Spleen (tissue), 7 donors: ENCODE measurements at regions not wholly inside any gene's neighbourhood (a gene's known extent, or its start where the extent isn't known, plus 50 kb on each side); places are given as distances from the start of the nearest gene placed in this dataset.

Experiments used
- CTCF ChIP-seq, 11 experiments: fragments of 200-600 bp in 7 of 11; fragments of 450-650 bp in 4 of 11; sonication (generic) in 4 of 11; IDR thresholded peaks in 8 of 11; conservative IDR thresholded peaks in 3 of 11; 1 replicate in 7 of 11; 2 replicates in 4 of 11; pipeline versions ENCODE4 v1.4.0 to v1.8.0; 2016 to 2021; ENCODE audit warnings: antibody characterized with exemption in 11 of 11, inconsistent platforms in 4 of 11, mild to moderate bottlenecking in 1 of 11
- POLR2A ChIP-seq, 3 donors: fragments of 450-650 bp; IDR thresholded peaks; one replicate each; pipeline ENCODE4 v1.5.1; 2017; ENCODE audit warnings: antibody characterized with exemption in 3 of 3, mild to moderate bottlenecking in 1 of 3
- POLR2AphosphoS5 ChIP-seq, 3 donors: sonication (generic); formaldehyde crosslinking; IDR thresholded peaks; one replicate each; pipeline ENCODE4 v1.5.1; 2017; ENCODE audit warnings: antibody characterized with exemption in 3 of 3
- donor health status: DM: no; HTN: no; CAD: no; lungs with moderate emphysema.
- donor health status: DM: no; HTN: no; CAD: no.
- donor health status: DM: no; HTN: no; CAD: no.

- TF ChIP-seq POLR2AphosphoS5 (IDR thresholded peaks at IDR 0.05) (no peak), CTCF (IDR thresholded peaks at IDR 0.05 in 8 of 11, conservative IDR thresholded peaks at IDR 0.05 in 3 of 11) (no peak), POLR2A (IDR thresholded peaks at IDR 0.05) (no peak)
These were observed 1134.1 kb upstream of the DDX18 start for GRCh38 chr2:116680256-116680936.
